Endothelial cell of umbilical vein (primary cell): ENCODE measurements at regions not wholly inside any gene's neighbourhood (a gene's known extent, or its start where the extent isn't known, plus 50 kb on each side); places are given as distances from the start of the nearest gene placed in this dataset.

Experiments used
- CTCF ChIP-seq, 2 donors: IDR thresholded peaks; 1 replicate in 1 of 2; 2 replicates in 1 of 2; pipeline ENCODE4 v1.5.1; 2011; ENCODE audit warnings: low read length in 2 of 2, mild to moderate bottlenecking in 2 of 2, moderate library complexity in 2 of 2, control low read depth in 1 of 2, inconsistent platforms in 1 of 2, low read depth in 1 of 2; ENCODE audit not compliant: insufficient read depth in 1 of 2; ENCODE audit errors: extremely low read depth in 1 of 2
- EZH2 ChIP-seq: IDR thresholded peaks from 2 replicates; pipeline ENCODE4 v1.6.1; 2012; ENCODE audit warnings: borderline replicate concordance, low read depth, mild to moderate bottlenecking, moderate library complexity, low read length, inconsistent platforms; ENCODE audit not compliant: severe bottlenecking
- GATA2 ChIP-seq: IDR thresholded peaks from 2 replicates; pipeline ENCODE4 v1.7.0; 2011; ENCODE audit warnings: low read depth, mild to moderate bottlenecking, moderate library complexity, mixed read lengths, low read length; ENCODE audit not compliant: insufficient read length, insufficient read depth
- MYC ChIP-seq: IDR thresholded peaks from one replicate; pipeline ENCODE4 v1.6.1; 2011; ENCODE audit warnings: mild to moderate bottlenecking, low read depth, low read length
- POLR2A ChIP-seq: IDR thresholded peaks from 2 replicates; pipeline ENCODE4 v1.6.1; 2012; ENCODE audit warnings: low read depth, mild to moderate bottlenecking, control low read depth, low read length
- POLR2AphosphoS5 ChIP-seq: IDR thresholded peaks from 2 replicates; pipeline ENCODE4 v1.6.1; 2012; ENCODE audit warnings: low read depth, mild to moderate bottlenecking, control low read depth, low read length, moderate library complexity; ENCODE audit not compliant: insufficient read depth
- TF ChIP-seq, protein P1 (sequence below): IDR thresholded peaks from 2 replicates; pipeline ENCODE4 v1.6.1; 2011; ENCODE audit not compliant: insufficient read depth, insufficient read length

- no peak for TF ChIP-seq EZH2
- TF ChIP-seq POLR2AphosphoS5 = no peak
- no peak for TF ChIP-seq POLR2A
- TF ChIP-seq GATA2 = no peak
- no peak for TF ChIP-seq CTCF (IDR thresholded peaks at IDR 0.05; ENCODE audit: extremely low read depth in 1 of 2, insufficient read depth in 1 of 2, low read depth in 1 of 2, low read length in 2 of 2)
- TF ChIP-seq, protein P1, sequence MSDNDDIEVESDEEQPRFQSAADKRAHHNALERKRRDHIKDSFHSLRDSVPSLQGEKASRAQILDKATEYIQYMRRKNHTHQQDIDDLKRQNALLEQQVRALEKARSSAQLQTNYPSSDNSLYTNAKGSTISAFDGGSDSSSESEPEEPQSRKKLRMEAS = no peak
- TF ChIP-seq MYC = no peak
Measured at GRCh38 chr20:16654858-16655535, 74.8 kb upstream of the SNRPB2 start.
